ENCODE measurements at regions not wholly inside any gene's neighbourhood (a gene's known extent, or its start where the extent isn't known, plus 50 kb on each side); places are given as distances from the start of the nearest gene placed in this dataset.

DNA sequence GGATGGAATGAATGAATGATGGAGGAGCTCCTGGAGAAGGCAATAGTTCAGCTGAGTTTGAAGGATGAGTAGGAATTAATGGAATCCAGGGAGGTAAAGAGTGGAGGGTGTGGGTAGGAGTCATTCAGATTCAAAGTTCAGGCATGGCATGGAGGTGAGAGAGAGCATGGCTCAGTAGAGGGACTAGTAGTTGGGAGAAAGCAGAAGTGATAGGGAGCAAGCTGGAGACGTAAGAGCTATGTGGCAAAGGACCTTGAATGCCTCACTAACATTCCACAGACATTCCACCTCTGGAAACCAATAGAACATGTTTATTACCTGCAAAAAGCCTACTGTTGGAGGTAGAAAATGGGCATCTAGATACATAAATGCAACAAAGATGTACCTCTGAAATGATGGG lies 170.1 kb downstream of the HAUS1 start:
- Histone ChIP-seq H3K4me1 (replicated peaks in 1 of 2; ENCODE audit: control insufficient read depth in 2 of 2, insufficient read depth in 2 of 2, low read length in 2 of 2) (0 out of 5 replicates have a peak, but pooled peaks cover 0 to 2% of the 10 kb centered on the region in 2 experiments), H3K36me3 (ENCODE audit: control insufficient read depth, insufficient read depth, low read length) (no peaks in the 10 kb centered on the region), H3K27me3 (ENCODE audit: control insufficient read depth in 2 of 2, insufficient read depth in 2 of 2, low read length in 2 of 2) (no peaks in the 10 kb centered on the region), H3K9me1 (ENCODE audit: control insufficient read depth, insufficient read depth, low read length) (no peaks in the 10 kb centered on the region), H3K27ac (ENCODE audit: extremely low read depth, low read depth, low read length) (no peak overlapping the region), H3K9ac (ENCODE audit: insufficient read depth in 1 of 2, low read depth in 2 of 2, low read length in 2 of 2) (no peak overlapping the region), H3K9me3 (replicated peaks; ENCODE audit: control insufficient read depth, insufficient read depth, low read depth, low read length) (no peaks in the 10 kb centered on the region), H3K79me2 (ENCODE audit: control insufficient read depth, insufficient read depth, low read length) (no peaks in the 10 kb centered on the region), H3K4me3 (no peak overlapping the region), H2AFZ (ENCODE audit: low read depth, low read length) (no peak overlapping the region), H3K4me2 (ENCODE audit: insufficient read depth, low read length) (no peak overlapping the region), H4K20me1 (replicated peaks; ENCODE audit: control insufficient read depth, insufficient read depth, low read length) (peaks cover 5% of the 10 kb centered on the region; the same call in 1 of the 2 replicates)
- TF ChIP-seq THRAP3 (IDR thresholded peaks at IDR 0.05; ENCODE audit: borderline replicate concordance) = no peak
- no peak for TF ChIP-seq ZFP1 (CRISPR knock-in tag; IDR thresholded peaks at IDR 0.05)
- TF ChIP-seq, protein P1, sequence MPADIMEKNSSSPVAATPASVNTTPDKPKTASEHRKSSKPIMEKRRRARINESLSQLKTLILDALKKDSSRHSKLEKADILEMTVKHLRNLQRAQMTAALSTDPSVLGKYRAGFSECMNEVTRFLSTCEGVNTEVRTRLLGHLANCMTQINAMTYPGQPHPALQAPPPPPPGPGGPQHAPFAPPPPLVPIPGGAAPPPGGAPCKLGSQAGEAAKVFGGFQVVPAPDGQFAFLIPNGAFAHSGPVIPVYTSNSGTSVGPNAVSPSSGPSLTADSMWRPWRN (IDR thresholded peaks at IDR 0.05; ENCODE audit: low read depth) = no peak
- no peak for TF ChIP-seq ARNT (IDR thresholded peaks at IDR 0.05)
- no peak for TF ChIP-seq EGR1 (conservative IDR thresholded peaks at IDR 0.05)
- no peak for TF ChIP-seq CEBPB (tag; IDR thresholded peaks at IDR 0.05)
- no peak for TF ChIP-seq GATAD2B (IDR thresholded peaks at IDR 0.05; ENCODE audit: borderline replicate concordance)
- TF ChIP-seq, protein P2, sequence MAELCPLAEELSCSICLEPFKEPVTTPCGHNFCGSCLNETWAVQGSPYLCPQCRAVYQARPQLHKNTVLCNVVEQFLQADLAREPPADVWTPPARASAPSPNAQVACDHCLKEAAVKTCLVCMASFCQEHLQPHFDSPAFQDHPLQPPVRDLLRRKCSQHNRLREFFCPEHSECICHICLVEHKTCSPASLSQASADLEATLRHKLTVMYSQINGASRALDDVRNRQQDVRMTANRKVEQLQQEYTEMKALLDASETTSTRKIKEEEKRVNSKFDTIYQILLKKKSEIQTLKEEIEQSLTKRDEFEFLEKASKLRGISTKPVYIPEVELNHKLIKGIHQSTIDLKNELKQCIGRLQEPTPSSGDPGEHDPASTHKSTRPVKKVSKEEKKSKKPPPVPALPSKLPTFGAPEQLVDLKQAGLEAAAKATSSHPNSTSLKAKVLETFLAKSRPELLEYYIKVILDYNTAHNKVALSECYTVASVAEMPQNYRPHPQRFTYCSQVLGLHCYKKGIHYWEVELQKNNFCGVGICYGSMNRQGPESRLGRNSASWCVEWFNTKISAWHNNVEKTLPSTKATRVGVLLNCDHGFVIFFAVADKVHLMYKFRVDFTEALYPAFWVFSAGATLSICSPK (IDR thresholded peaks at IDR 0.05; ENCODE audit: borderline replicate concordance) = no peak
- TF ChIP-seq, protein P3, sequence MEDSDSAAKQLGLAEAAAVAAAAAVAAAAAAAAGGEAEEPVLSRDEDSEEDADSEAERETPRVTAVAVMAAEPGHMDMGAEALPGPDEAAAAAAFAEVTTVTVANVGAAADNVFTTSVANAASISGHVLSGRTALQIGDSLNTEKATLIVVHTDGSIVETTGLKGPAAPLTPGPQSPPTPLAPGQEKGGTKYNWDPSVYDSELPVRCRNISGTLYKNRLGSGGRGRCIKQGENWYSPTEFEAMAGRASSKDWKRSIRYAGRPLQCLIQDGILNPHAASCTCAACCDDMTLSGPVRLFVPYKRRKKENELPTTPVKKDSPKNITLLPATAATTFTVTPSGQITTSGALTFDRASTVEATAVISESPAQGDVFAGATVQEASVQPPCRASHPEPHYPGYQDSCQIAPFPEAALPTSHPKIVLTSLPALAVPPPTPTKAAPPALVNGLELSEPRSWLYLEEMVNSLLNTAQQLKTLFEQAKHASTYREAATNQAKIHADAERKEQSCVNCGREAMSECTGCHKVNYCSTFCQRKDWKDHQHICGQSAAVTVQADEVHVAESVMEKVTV (CRISPR knock-in tag; IDR thresholded peaks at IDR 0.05) = no peak
- TF ChIP-seq MEF2D (tag; conservative IDR thresholded peaks at IDR 0.05; ENCODE audit: low read depth) = no peak
- TF ChIP-seq, protein P4, sequence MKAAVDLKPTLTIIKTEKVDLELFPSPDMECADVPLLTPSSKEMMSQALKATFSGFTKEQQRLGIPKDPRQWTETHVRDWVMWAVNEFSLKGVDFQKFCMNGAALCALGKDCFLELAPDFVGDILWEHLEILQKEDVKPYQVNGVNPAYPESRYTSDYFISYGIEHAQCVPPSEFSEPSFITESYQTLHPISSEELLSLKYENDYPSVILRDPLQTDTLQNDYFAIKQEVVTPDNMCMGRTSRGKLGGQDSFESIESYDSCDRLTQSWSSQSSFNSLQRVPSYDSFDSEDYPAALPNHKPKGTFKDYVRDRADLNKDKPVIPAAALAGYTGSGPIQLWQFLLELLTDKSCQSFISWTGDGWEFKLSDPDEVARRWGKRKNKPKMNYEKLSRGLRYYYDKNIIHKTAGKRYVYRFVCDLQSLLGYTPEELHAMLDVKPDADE (conservative IDR thresholded peaks at IDR 0.05; ENCODE audit: control insufficient read depth, low read depth, low read length) = no peak
- no peak for TF ChIP-seq PTBP1 (IDR thresholded peaks at IDR 0.05; ENCODE audit: low read depth, low read length)
- TF ChIP-seq MECOM (CRISPR knock-in tag; IDR thresholded peaks at IDR 0.05) = no peak
- no peak for TF ChIP-seq BRF1 (IDR thresholded peaks at IDR 0.05; ENCODE audit: borderline replicate concordance, extremely low read depth, insufficient read length)
- no peak for TF ChIP-seq KDM5B (IDR thresholded peaks at IDR 0.05; ENCODE audit: insufficient replicate concordance, low read depth, low read length)
- no peak for TF ChIP-seq GABPB1 (CRISPR knock-in tag; IDR thresholded peaks at IDR 0.05)
- TF ChIP-seq ZNF785 (CRISPR knock-in tag; IDR thresholded peaks at IDR 0.05) = no peak
- TF ChIP-seq KHSRP (IDR thresholded peaks at IDR 0.05) = no peak
- no peak for TF ChIP-seq HDAC6 (IDR thresholded peaks at IDR 0.05; ENCODE audit: low read depth, low read length)
- FAIRE-seq = no peak
- POLR2A ChIA-PET = interaction anchor here (0.7 kb wide), 1 partner anchor 99 kb away, joined by 4 read pairs; no protein-coding TSS in a partner anchor
- no TSS peak for BruUV-seq (replicated peaks)
- WGBS (ENCODE audit: insufficient coverage, low coverage, missing lambda C conversion rate) = 71% methylated on average over 1 of the region's 1 CpG
- CTCF ChIA-PET (ENCODE audit: low intra/inter-chr PET ratio) = interaction anchor here (0.6 kb wide), 1 partner anchor 1892 kb away, joined by 3 read pairs; no protein-coding TSS in a partner anchor
- no peak for ATAC-seq
- intact Hi-C loops (cut with micrococcal nuclease) = no loop called here
- in situ Hi-C loops (cut with MboI) = no loop called here
- DNase-seq (ENCODE audit: extremely low read depth in 1 of 4, low spot score in 3 of 4) = no peak
